Lower leg skin (tissue), 4 donors: ENCODE measurements at regions not wholly inside any gene's neighbourhood (a gene's known extent, or its start where the extent isn't known, plus 50 kb on each side); places are given as distances from the start of the nearest gene placed in this dataset.

Experiments
- DNase-seq, 2 donors: peaks; one replicate each; pipeline ENCODE4 v3.0.0-alpha.2; 2019; ENCODE audit warnings: low spot score in 2 of 2
- H3K4me3 ChIP-seq: fragments of 200-600 bp; sonication (generic); 2 replicates; pipeline ENCODE4 v1.5.1; 2017; ENCODE audit warnings: mild to moderate bottlenecking, low read depth; ENCODE audit not compliant: poor library complexity, severe bottlenecking
- CTCF ChIP-seq, 3 donors: fragments of 450-650 bp; IDR thresholded peaks; one replicate each; pipeline ENCODE4 v1.5.1; 2016; ENCODE audit warnings: antibody characterized with exemption in 3 of 3, mild to moderate bottlenecking in 3 of 3, moderate library complexity in 2 of 3
- POLR2A ChIP-seq, 2 donors: fragments of 450-650 bp; IDR thresholded peaks; one replicate each; pipeline ENCODE4 v1.6.1; 2016 to 2017; ENCODE audit warnings: antibody characterized with exemption in 2 of 2, mild to moderate bottlenecking in 1 of 2, moderate library complexity in 1 of 2
- WGBS, 2 donors: methylation state at CpG; one replicate each; pipeline ENCODE4 v1.1.5; 2018; 5-methylcytosine and 5-hydroxymethylcytosine counted together
- intact Hi-C: fragments of 100-400 bp; cut with DNase I; formaldehyde crosslinking; loops from one replicate; pipeline ENCODE4 v1.15.0; 2023; ENCODE audit warnings: low total_unique reads

- intact Hi-C loops = no loop called here
- no peak overlapping the region for H3K4me3 ChIP-seq
- WGBS, 2 donors = 80 to 81% methylated on average over 6 of the region's 6 CpGs
- TF ChIP-seq POLR2A (IDR thresholded peaks at IDR 0.05) (no peak), CTCF (IDR thresholded peaks at IDR 0.05) (no peak)
- no peak for DNase-seq
Measured at GRCh38 chr13:109363431-109363830, 423.0 kb downstream of the IRS2 start.

GRCh38 chr13:109362616-109363015 is 423.8 kb downstream of the IRS2 start:
- no peak overlapping the region for H3K4me3 ChIP-seq
- DNase-seq = no peak
- intact Hi-C loops = no loop called here
- 73 to 85% methylated on average over 2 of the region's 2 CpGs for WGBS, 2 donors
- TF ChIP-seq CTCF (IDR thresholded peaks at IDR 0.05) = no peak
- no peak for TF ChIP-seq POLR2A (IDR thresholded peaks at IDR 0.05)

GRCh38 chr13:109361562-109362289 is 424.7 kb downstream of the IRS2 start:
- no peak overlapping the region for H3K4me3 ChIP-seq
- no peak for DNase-seq
- intact Hi-C loops = no loop called here
- WGBS, 2 donors = 75 to 79% methylated on average over 11 of the region's 11 CpGs
- no peak for TF ChIP-seq POLR2A (IDR thresholded peaks at IDR 0.05)
- no peak for TF ChIP-seq CTCF (IDR thresholded peaks at IDR 0.05)

GRCh38 chr13:109357751-109358471 is 428.5 kb downstream of the IRS2 start:
- 83 to 90% methylated on average over 16 of the region's 16 CpGs for WGBS, 2 donors
- DNase-seq = no peak
- no peak overlapping the region for H3K4me3 ChIP-seq
- intact Hi-C loops = no loop called here
- TF ChIP-seq CTCF (IDR thresholded peaks at IDR 0.05) = no peak
- no peak for TF ChIP-seq POLR2A (IDR thresholded peaks at IDR 0.05)

- TF ChIP-seq CTCF (IDR thresholded peaks at IDR 0.05) (no peak), POLR2A (IDR thresholded peaks at IDR 0.05) (no peak)
- 83 to 84% methylated on average over 21 of the region's 21 CpGs for WGBS, 2 donors
- H3K4me3 ChIP-seq = no peak overlapping the region
- no peak for DNase-seq
- intact Hi-C loops = no loop called here
Measured at GRCh38 chr13:109355875-109356434, 430.4 kb downstream of the IRS2 start.
